ENCODE measurements at regions not wholly inside any gene's neighbourhood (a gene's known extent, or its start where the extent isn't known, plus 50 kb on each side); places are given as distances from the start of the nearest gene placed in this dataset.

GRCh38 chr7:46288861-46289260 lies 367.8 kb upstream of the IGFBP3 start:
- no peaks in the 10 kb centered on the region for H3K27me3 ChIP-seq (ENCODE audit: control insufficient read depth in 1 of 2, insufficient read depth in 2 of 2, low read length in 2 of 2)
- ChIA-PET CTCF (no interaction called here), POLR2A (interaction anchor here (0.6 kb wide), 1 partner anchor 13 kb away, joined by 3 read pairs; no protein-coding TSS in a partner anchor)
- Mint-ChIP-seq H3K4me1 (ENCODE audit: low read depth) (no peaks in the 10 kb centered on the region), H3K4me3 (no peak overlapping the region), H3K9me3 (no peaks in the 10 kb centered on the region), H3K27ac (no peak overlapping the region), H3K36me3 (ENCODE audit: low read depth) (no peaks in the 10 kb centered on the region), H3K27me3 (no peaks in the 10 kb centered on the region)
- ATAC-seq (ENCODE audit: poor library complexity) (no peak), DNase-seq (no peak)
- TF ChIP-seq CTCF (IDR thresholded peaks at IDR 0.05), result no peak
- intact Hi-C loops (cut with DNase I, micrococcal nuclease), result no loop called here
- H3K4me1 ChIP-seq (ENCODE audit: insufficient read depth, low read length), result no peaks in the 10 kb centered on the region
- H3K4me3 ChIP-seq (ENCODE audit: low read length), result no peak overlapping the region
- no peak overlapping the region for H3K27ac ChIP-seq (ENCODE audit: low read depth in 1 of 2, low read length in 2 of 2)
- peaks cover 0 to 4% of the 10 kb centered on the region in 2 experiments for H3K9me3 ChIP-seq (ENCODE audit: control insufficient read depth in 1 of 2, insufficient read depth in 1 of 2, low read length in 2 of 2)
- H3K36me3 ChIP-seq (ENCODE audit: insufficient read depth, low read length), result no peaks in the 10 kb centered on the region

GRCh38 chr7:46288010-46288409 lies 366.9 kb upstream of the IGFBP3 start:
- ATAC-seq (ENCODE audit: poor library complexity), result no peak
- Mint-ChIP-seq H3K27me3 (no peaks in the 10 kb centered on the region), H3K36me3 (ENCODE audit: low read depth) (no peaks in the 10 kb centered on the region), H3K4me1 (ENCODE audit: low read depth) (no peaks in the 10 kb centered on the region), H3K9me3 (no peaks in the 10 kb centered on the region), H3K27ac (no peak overlapping the region), H3K4me3 (no peak overlapping the region)
- DNase-seq, result no peak
- H3K36me3 ChIP-seq (ENCODE audit: insufficient read depth, low read length), result no peaks in the 10 kb centered on the region
- no peak for TF ChIP-seq CTCF (IDR thresholded peaks at IDR 0.05)
- H3K27ac ChIP-seq (ENCODE audit: low read depth in 1 of 2, low read length in 2 of 2), result no peak overlapping the region
- POLR2A ChIA-PET, result no interaction called here
- no peak overlapping the region for H3K4me3 ChIP-seq (ENCODE audit: low read length)
- CTCF ChIA-PET, result no interaction called here
- no peaks in the 10 kb centered on the region for H3K27me3 ChIP-seq (ENCODE audit: control insufficient read depth in 1 of 2, insufficient read depth in 2 of 2, low read length in 2 of 2)
- no peaks in the 10 kb centered on the region for H3K4me1 ChIP-seq (ENCODE audit: insufficient read depth, low read length)
- peaks cover 0 to 4% of the 10 kb centered on the region in 2 experiments for H3K9me3 ChIP-seq (ENCODE audit: control insufficient read depth in 1 of 2, insufficient read depth in 1 of 2, low read length in 2 of 2)
- intact Hi-C loops (cut with DNase I, micrococcal nuclease), result no loop called here

- intact Hi-C loops (cut with DNase I, micrococcal nuclease), result no loop called here
- ATAC-seq (ENCODE audit: poor library complexity) (no peak), DNase-seq (no peak)
- Histone ChIP-seq H3K36me3 (ENCODE audit: insufficient read depth, low read length) (no peaks in the 10 kb centered on the region), H3K4me1 (ENCODE audit: insufficient read depth, low read length) (no peaks in the 10 kb centered on the region), H3K27ac (ENCODE audit: low read depth in 1 of 2, low read length in 2 of 2) (no peak overlapping the region), H3K9me3 (ENCODE audit: control insufficient read depth in 1 of 2, insufficient read depth in 1 of 2, low read length in 2 of 2) (peaks cover 0 to 4% of the 10 kb centered on the region in 2 experiments), H3K27me3 (ENCODE audit: control insufficient read depth in 1 of 2, insufficient read depth in 2 of 2, low read length in 2 of 2) (no peaks in the 10 kb centered on the region), H3K4me3 (ENCODE audit: low read length) (no peak overlapping the region)
- H3K36me3 Mint-ChIP-seq (ENCODE audit: low read depth), result no peaks in the 10 kb centered on the region
- no peak overlapping the region for H3K4me3 Mint-ChIP-seq
- no peaks in the 10 kb centered on the region for H3K4me1 Mint-ChIP-seq (ENCODE audit: low read depth)
- no peaks in the 10 kb centered on the region for H3K27me3 Mint-ChIP-seq
- ChIA-PET CTCF (no interaction called here), POLR2A (no interaction called here)
- H3K9me3 Mint-ChIP-seq, result no peaks in the 10 kb centered on the region
- H3K27ac Mint-ChIP-seq, result no peak overlapping the region
- no peak for TF ChIP-seq CTCF (IDR thresholded peaks at IDR 0.05)
Observed at GRCh38 chr7:46286957-46287356, 365.9 kb upstream of the IGFBP3 start.

All from CD4-positive, alpha-beta T cell (primary cell).